GM12878 (cell line): ENCODE measurements at regions not wholly inside any gene's neighbourhood (a gene's known extent, or its start where the extent isn't known, plus 50 kb on each side); places are given as distances from the start of the nearest gene placed in this dataset.

Experiments
- ATAC-seq: fragments of 200-7000 bp; cut with Tn5 transposase; 3 replicates; pipeline ENCODE4 v1.9.1; 2020; ENCODE audit warnings: mild to moderate bottlenecking, moderate library complexity
- BruUV-seq: library from RNA; stranded (reverse); fragments of 400-500 nt; replicated peaks from 2 replicates; lab custom pipeline; 2021; lab: Mats Ljungman, UMichigan
- CTCF ChIA-PET: fragments of 300-600 bp; sonication (Branson Sonifier 250); formaldehyde crosslinking; extraction: SDS; loops from one replicate; lab custom pipeline; 2021; ENCODE audit warnings: inconsistent platforms; lab: Yijun Ruan, JAX
- POLR2A ChIA-PET: fragments of 350-600 bp; formaldehyde crosslinking; extraction: SDS; loops from one replicate; lab custom pipeline; 2021; ENCODE audit warnings: inconsistent platforms; lab: Charles Lee
- RAD21 ChIA-PET: fragments of 300-600 bp; sonication (Branson Sonifier 250); formaldehyde crosslinking; loops from one replicate; lab custom pipeline; 2023; ENCODE audit warnings: antibody characterized with exemption; ENCODE audit not compliant: unreplicated experiment; lab: Charles Lee
- SMC1A ChIA-PET: fragments of 300-600 bp; sonication (Branson Sonifier 250); formaldehyde crosslinking; loops from one replicate; lab custom pipeline; 2023; ENCODE audit not compliant: unreplicated experiment, uncharacterized antibody; lab: Charles Lee
- DNase-seq: peaks from one replicate; pipeline ENCODE4 v3.0.0-alpha.2; 2011; ENCODE audit warnings: low read depth, low spot score
- FAIRE-seq: peaks from 3 replicates; lab custom pipeline; 2011; peaks lifted over from hg19 to GRCh38; lab: Jason Lieb, UNC
- H2AFZ ChIP-seq: 2 replicates; pipeline ENCODE4 v1.6.0; 2011; ENCODE audit warnings: low read depth, low read length, control low read depth; ENCODE audit not compliant: control insufficient read depth
- H3K27ac ChIP-seq: 2 replicates; pipeline ENCODE4 v1.5.1; 2011; ENCODE audit warnings: control low read depth; ENCODE audit not compliant: control insufficient read depth, insufficient read depth
- H3K27me3 ChIP-seq, 2 experiments: replicated peaks in 1 of 2; 2 replicates each; pipeline versions ENCODE4 v1.6.0 to v1.6.1; 2011; ENCODE audit warnings: low read length in 1 of 2; ENCODE audit not compliant: control insufficient read depth in 2 of 2, insufficient read depth in 2 of 2
- H3K36me3 ChIP-seq, 2 experiments: 2 replicates each; pipeline ENCODE4 v1.5.1; 2011; ENCODE audit warnings: low read length in 1 of 2; ENCODE audit not compliant: control insufficient read depth in 2 of 2, insufficient read depth in 2 of 2
- H3K4me1 ChIP-seq: 2 replicates; pipeline ENCODE4 v1.6.1; 2011; ENCODE audit warnings: mild to moderate bottlenecking, low read length, moderate library complexity, mixed read lengths; ENCODE audit not compliant: control insufficient read depth, insufficient read depth
- H3K4me2 ChIP-seq: 2 replicates; pipeline ENCODE4 v1.6.0; 2011; ENCODE audit warnings: control low read depth; ENCODE audit not compliant: control insufficient read depth, insufficient read depth
- H3K4me3 ChIP-seq: fragments of 200-600 bp; sonication (generic); 2 replicates; pipeline ENCODE4 v1.5.1; 2016
- H3K79me2 ChIP-seq: 2 replicates; pipeline ENCODE4 v1.6.0; 2011; ENCODE audit warnings: low read length; ENCODE audit not compliant: control insufficient read depth, insufficient read depth
- H3K9ac ChIP-seq: 2 replicates; pipeline ENCODE4 v1.8.0; 2011; ENCODE audit warnings: low read length, control low read depth, mixed read lengths; ENCODE audit not compliant: control insufficient read depth, insufficient read depth
- H3K9me3 ChIP-seq: replicated peaks from 3 replicates; pipeline ENCODE4 v1.5.1; 2011; ENCODE audit warnings: mild to moderate bottlenecking, low read length; ENCODE audit not compliant: control insufficient read depth, insufficient read depth
- H4K20me1 ChIP-seq: 2 replicates; pipeline ENCODE4 v1.6.0; 2011; ENCODE audit not compliant: control insufficient read depth, insufficient read depth
- CBX5 ChIP-seq: sonication (generic); IDR thresholded peaks from 2 replicates; pipeline ENCODE4 v1.6.1; 2016; ENCODE audit warnings: low read depth, moderate library complexity, mild to moderate bottlenecking, inconsistent platforms
- MEF2B ChIP-seq: fragments of 450-650 bp; IDR thresholded peaks from 2 replicates; pipeline ENCODE4 v1.6.1; 2018; ENCODE audit warnings: mild to moderate bottlenecking, moderate library complexity; ENCODE audit not compliant: partially characterized antibody, poor library complexity, severe bottlenecking
- NFIC ChIP-seq: IDR thresholded peaks from 2 replicates; pipeline ENCODE4 v1.6.1; 2012; ENCODE audit warnings: low read depth, mild to moderate bottlenecking, inconsistent platforms, low read length, moderate library complexity
- PAX8 ChIP-seq: fragments of 450-650 bp; IDR thresholded peaks from 2 replicates; pipeline ENCODE4 v1.6.1; 2017; ENCODE audit warnings: mild to moderate bottlenecking, moderate library complexity
- POLR2A ChIP-seq: IDR thresholded peaks from 2 replicates; pipeline ENCODE4 v1.6.1; 2011; ENCODE audit warnings: low read depth, mild to moderate bottlenecking, low read length
- POU2F2 ChIP-seq: IDR thresholded peaks from 3 replicates; pipeline ENCODE4 v1.6.1; 2011; ENCODE audit warnings: low read depth, mild to moderate bottlenecking, low read length, borderline replicate concordance
- RFX5 ChIP-seq: IDR thresholded peaks from 2 replicates; pipeline ENCODE4 v1.6.1; 2011; ENCODE audit warnings: low read depth, low read length, improper control_type of control experiment
- SRF ChIP-seq, 2 experiments: IDR thresholded peaks; 2 replicates each; pipeline ENCODE4 v1.6.1; 2011; ENCODE audit warnings: low read depth in 2 of 2, low read length in 2 of 2, mild to moderate bottlenecking in 1 of 2, moderate library complexity in 1 of 2
- USF2 ChIP-seq: IDR thresholded peaks from 2 replicates; pipeline ENCODE4 v1.6.1; 2011; ENCODE audit warnings: low read depth, low read length, improper control_type of control experiment, borderline replicate concordance
- WRNIP1 ChIP-seq: IDR thresholded peaks from 2 replicates; pipeline ENCODE4 v1.6.1; 2011; ENCODE audit warnings: low read depth, low read length, improper control_type of control experiment, borderline replicate concordance
- ZNF384 ChIP-seq: IDR thresholded peaks from 2 replicates; pipeline ENCODE4 v1.6.1; 2012; ENCODE audit warnings: low read depth, mild to moderate bottlenecking, low read length, improper control_type of control experiment, borderline replicate concordance
- ZZZ3 ChIP-seq: IDR thresholded peaks from 2 replicates; pipeline ENCODE4 v1.6.1; 2011; ENCODE audit warnings: low read depth; ENCODE audit not compliant: control insufficient read depth, insufficient read length
- WGBS: methylation state at CpG from one replicate; pipeline ENCODE4 v1.1.6; 2016; ENCODE audit warnings: low lambda C conversion rate; ENCODE audit not compliant: insufficient replicate concordance, insufficient coverage; ENCODE audit errors: missing lambda C conversion rate; 5-methylcytosine and 5-hydroxymethylcytosine counted together
- in situ Hi-C: fragments of 300-500 bp; cut with MboI; formaldehyde crosslinking; loops from 9 replicates; pipeline ENCODE4 v1.14.3; 2018; ENCODE audit warnings: mixed read lengths
- intact Hi-C: fragments of 100-400 bp; cut with micrococcal nuclease; formaldehyde crosslinking; loops from one replicate; pipeline ENCODE4 v1.14.2; 2022; ENCODE audit not compliant: unreplicated experiment
- TF ChIP-seq, protein P1 (sequence below): fragments of 450-650 bp; IDR thresholded peaks from 2 replicates; pipeline ENCODE4 v1.6.1; 2017; ENCODE audit warnings: mild to moderate bottlenecking, moderate library complexity
- TF ChIP-seq, protein P2 (sequence below): fragments of 450-650 bp; IDR thresholded peaks from 2 replicates; pipeline ENCODE4 v1.6.1; 2017; ENCODE audit warnings: borderline replicate concordance
- TF ChIP-seq, protein P3 (sequence below): fragments of 450-650 bp; IDR thresholded peaks from 2 replicates; pipeline ENCODE4 v1.6.1; 2014; ENCODE audit warnings: mild to moderate bottlenecking

GRCh38 chr18:78812067-78812466 is 167.6 kb upstream of the SALL3 start (continued):
- TF ChIP-seq, protein P1, sequence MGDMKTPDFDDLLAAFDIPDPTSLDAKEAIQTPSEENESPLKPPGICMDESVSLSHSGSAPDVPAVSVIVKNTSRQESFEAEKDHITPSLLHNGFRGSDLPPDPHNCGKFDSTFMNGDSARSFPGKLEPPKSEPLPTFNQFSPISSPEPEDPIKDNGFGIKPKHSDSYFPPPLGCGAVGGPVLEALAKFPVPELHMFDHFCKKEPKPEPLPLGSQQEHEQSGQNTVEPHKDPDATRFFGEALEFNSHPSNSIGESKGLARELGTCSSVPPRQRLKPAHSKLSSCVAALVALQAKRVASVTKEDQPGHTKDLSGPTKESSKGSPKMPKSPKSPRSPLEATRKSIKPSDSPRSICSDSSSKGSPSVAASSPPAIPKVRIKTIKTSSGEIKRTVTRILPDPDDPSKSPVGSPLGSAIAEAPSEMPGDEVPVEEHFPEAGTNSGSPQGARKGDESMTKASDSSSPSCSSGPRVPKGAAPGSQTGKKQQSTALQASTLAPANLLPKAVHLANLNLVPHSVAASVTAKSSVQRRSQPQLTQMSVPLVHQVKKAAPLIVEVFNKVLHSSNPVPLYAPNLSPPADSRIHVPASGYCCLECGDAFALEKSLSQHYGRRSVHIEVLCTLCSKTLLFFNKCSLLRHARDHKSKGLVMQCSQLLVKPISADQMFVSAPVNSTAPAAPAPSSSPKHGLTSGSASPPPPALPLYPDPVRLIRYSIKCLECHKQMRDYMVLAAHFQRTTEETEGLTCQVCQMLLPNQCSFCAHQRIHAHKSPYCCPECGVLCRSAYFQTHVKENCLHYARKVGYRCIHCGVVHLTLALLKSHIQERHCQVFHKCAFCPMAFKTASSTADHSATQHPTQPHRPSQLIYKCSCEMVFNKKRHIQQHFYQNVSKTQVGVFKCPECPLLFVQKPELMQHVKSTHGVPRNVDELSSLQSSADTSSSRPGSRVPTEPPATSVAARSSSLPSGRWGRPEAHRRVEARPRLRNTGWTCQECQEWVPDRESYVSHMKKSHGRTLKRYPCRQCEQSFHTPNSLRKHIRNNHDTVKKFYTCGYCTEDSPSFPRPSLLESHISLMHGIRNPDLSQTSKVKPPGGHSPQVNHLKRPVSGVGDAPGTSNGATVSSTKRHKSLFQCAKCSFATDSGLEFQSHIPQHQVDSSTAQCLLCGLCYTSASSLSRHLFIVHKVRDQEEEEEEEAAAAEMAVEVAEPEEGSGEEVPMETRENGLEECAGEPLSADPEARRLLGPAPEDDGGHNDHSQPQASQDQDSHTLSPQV: no peak
- TF ChIP-seq SRF (IDR thresholded peaks at IDR 0.05; ENCODE audit: low read depth in 2 of 2, low read length in 2 of 2) (no peak), PAX8 (no peak), NFIC (no peak)
- TF ChIP-seq, protein P2, sequence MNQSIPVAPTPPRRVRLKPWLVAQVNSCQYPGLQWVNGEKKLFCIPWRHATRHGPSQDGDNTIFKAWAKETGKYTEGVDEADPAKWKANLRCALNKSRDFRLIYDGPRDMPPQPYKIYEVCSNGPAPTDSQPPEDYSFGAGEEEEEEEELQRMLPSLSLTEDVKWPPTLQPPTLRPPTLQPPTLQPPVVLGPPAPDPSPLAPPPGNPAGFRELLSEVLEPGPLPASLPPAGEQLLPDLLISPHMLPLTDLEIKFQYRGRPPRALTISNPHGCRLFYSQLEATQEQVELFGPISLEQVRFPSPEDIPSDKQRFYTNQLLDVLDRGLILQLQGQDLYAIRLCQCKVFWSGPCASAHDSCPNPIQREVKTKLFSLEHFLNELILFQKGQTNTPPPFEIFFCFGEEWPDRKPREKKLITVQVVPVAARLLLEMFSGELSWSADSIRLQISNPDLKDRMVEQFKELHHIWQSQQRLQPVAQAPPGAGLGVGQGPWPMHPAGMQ: no peak
- TF ChIP-seq, all 136 proteins: peak for 0

GRCh38 chr18:78813156-78813555 is 166.5 kb upstream of the SALL3 start:
- Histone ChIP-seq H2AFZ (no peak overlapping the region), H3K4me2 (no peak overlapping the region), H3K27ac (no peak overlapping the region), H3K4me1 (no peaks in the 10 kb centered on the region), H3K9ac (no peak overlapping the region), H3K4me3 (no peak overlapping the region), H3K36me3 (no peaks in the 10 kb centered on the region), H3K27me3 (no peaks in the 10 kb centered on the region), H3K9me3 (no peaks in the 10 kb centered on the region; the same call in 2 of the 3 replicates), H4K20me1 (no peaks in the 10 kb centered on the region), H3K79me2 (no peaks in the 10 kb centered on the region)
- in situ Hi-C loops: no loop called here
- TF ChIP-seq POU2F2 (no peak), WRNIP1 (no peak), POLR2A (no peak), USF2 (no peak), ZNF384 (no peak), CBX5 (no peak), RFX5 (no peak), ZZZ3 (no peak), MEF2B (no peak)
- TF ChIP-seq, protein P3, sequence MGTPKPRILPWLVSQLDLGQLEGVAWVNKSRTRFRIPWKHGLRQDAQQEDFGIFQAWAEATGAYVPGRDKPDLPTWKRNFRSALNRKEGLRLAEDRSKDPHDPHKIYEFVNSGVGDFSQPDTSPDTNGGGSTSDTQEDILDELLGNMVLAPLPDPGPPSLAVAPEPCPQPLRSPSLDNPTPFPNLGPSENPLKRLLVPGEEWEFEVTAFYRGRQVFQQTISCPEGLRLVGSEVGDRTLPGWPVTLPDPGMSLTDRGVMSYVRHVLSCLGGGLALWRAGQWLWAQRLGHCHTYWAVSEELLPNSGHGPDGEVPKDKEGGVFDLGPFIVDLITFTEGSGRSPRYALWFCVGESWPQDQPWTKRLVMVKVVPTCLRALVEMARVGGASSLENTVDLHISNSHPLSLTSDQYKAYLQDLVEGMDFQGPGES: no peak
- POLR2A ChIA-PET: no interaction called here
- SMC1A ChIA-PET: no interaction called here
- WGBS: 63% methylated on average over 18 of the region's 18 CpGs
- RAD21 ChIA-PET: no interaction called here
- DNase-seq (no peak), FAIRE-seq (no peak), ATAC-seq (no peak)
- BruUV-seq: no TSS peak
- intact Hi-C loops: no loop called here
- CTCF ChIA-PET: no interaction called here
